ENCODE measurements at regions not wholly inside any gene's neighbourhood (a gene's known extent, or its start where the extent isn't known, plus 50 kb on each side); places are given as distances from the start of the nearest gene placed in this dataset.

GRCh38 chr5:35417040-35417439 lies 186.8 kb upstream of the PRLR start:
- DNase-seq = no peak

- DNase-seq = no peak
These were observed 186.1 kb upstream of the PRLR start for GRCh38 chr5:35416217-35416988.

- DNase-seq = no peak
These were observed 185.0 kb upstream of the PRLR start for GRCh38 chr5:35415309-35415708.

GRCh38 chr5:35409361-35409760 lies 179.1 kb upstream of the PRLR start:
- DNase-seq = no peak

GRCh38 chr5:35408146-35408545 lies 177.9 kb upstream of the PRLR start:
- DNase-seq = no peak

GRCh38 chr5:35407697-35408096 lies 177.4 kb upstream of the PRLR start:
- no peak for DNase-seq

- DNase-seq = no peak
These were observed 175.7 kb upstream of the PRLR start for GRCh38 chr5:35405938-35406337.

- no peak for DNase-seq
These were observed 174.4 kb upstream of the PRLR start for GRCh38 chr5:35404701-35405100.

GRCh38 chr5:35393901-35394300 lies 163.6 kb upstream of the PRLR start:
- no peak for DNase-seq

- no peak for DNase-seq
These were observed 154.4 kb upstream of the PRLR start for GRCh38 chr5:35384658-35385057.

- no peak for DNase-seq
These were observed 152.8 kb upstream of the PRLR start for GRCh38 chr5:35383041-35383440.

- no peak for DNase-seq
These were observed 147.4 kb upstream of the PRLR start for GRCh38 chr5:35377653-35378052.

GRCh38 chr5:35374584-35374983 lies 144.3 kb upstream of the PRLR start:
- DNase-seq = no peak

- DNase-seq = no peak
These were observed 143.0 kb upstream of the PRLR start for GRCh38 chr5:35373249-35373648.

- no peak for DNase-seq
These were observed 142.2 kb upstream of the PRLR start for GRCh38 chr5:35372482-35372881.

GRCh38 chr5:35371951-35372426 lies 141.7 kb upstream of the PRLR start:
- no peak for DNase-seq

GRCh38 chr5:35370871-35371270 lies 140.6 kb upstream of the PRLR start:
- no peak for DNase-seq

GRCh38 chr5:35369965-35370790 lies 139.9 kb upstream of the PRLR start:
- no peak for DNase-seq

GRCh38 chr5:35367526-35367925 lies 137.2 kb upstream of the PRLR start:
- DNase-seq = no peak

GRCh38 chr5:35365758-35366157 lies 135.5 kb upstream of the PRLR start:
- no peak for DNase-seq

- no peak for DNase-seq
These were observed 134.1 kb upstream of the PRLR start for GRCh38 chr5:35364350-35364749.

- no peak for DNase-seq
These were observed 133.2 kb upstream of the PRLR start for GRCh38 chr5:35363387-35363965.

GRCh38 chr5:35362772-35363171 lies 132.5 kb upstream of the PRLR start:
- DNase-seq = no peak

- DNase-seq = no peak
These were observed 130.4 kb upstream of the PRLR start for GRCh38 chr5:35360671-35361070.

Data from activated naive CD4-positive, alpha-beta T cell treated with anti-CD3 and anti-CD28 coated beads, Interleukin-2, amount 50 U/mL, for 16 hours (primary cell).